ENCODE measurements at regions not wholly inside any gene's neighbourhood (a gene's known extent, or its start where the extent isn't known, plus 50 kb on each side); places are given as distances from the start of the nearest gene placed in this dataset.
A peak's percentile ranks its signal among the peaks of the same experiment; 100 is the strongest.

GRCh38 chr6:76790881-76791280, 672.4 kb downstream of the HTR1B start:
- Histone ChIP-seq H3K27me3 (no peaks in the 10 kb centered on the region), H3K27ac (peak overlapping the region in 2 of 5 donors; percentile 31 to 66)

GRCh38 chr6:76790045-76790796, 673.1 kb downstream of the HTR1B start:
- 34 to 64% (median 51%) methylated on average over 4 of the region's 4 CpGs for WGBS, 5 donors
- Histone ChIP-seq H3K4me3 (no peak overlapping the region), H3K27ac (peak overlapping the region; percentile 41 to 67 (median 60)), H3K4me1 (peaks cover 0 to 8% (median 3%) of the 10 kb centered on the region in 4 donors), H3K9me3 (peaks cover 0 to 12% (median 3%) of the 10 kb centered on the region in 4 donors), H3K27me3 (no peaks in the 10 kb centered on the region), H3K36me3 (no peaks in the 10 kb centered on the region)
- DNase-seq: peak; percentile 27 to 60
- TF ChIP-seq POLR2AphosphoS5 (IDR thresholded peaks at IDR 0.05) (no peak), POLR2A (IDR thresholded peaks at IDR 0.05) (no peak), EP300 (IDR thresholded peaks at IDR 0.05) (no peak), CTCF (IDR thresholded peaks at IDR 0.05) (no peak)
- intact Hi-C loops (cut with DNase I; ENCODE audit: low total_unique reads): no loop called here

More at GRCh38 chr6:76790881-76791280, 672.4 kb downstream of the HTR1B start:
- Histone ChIP-seq H3K36me3 (no peaks in the 10 kb centered on the region), H3K9me3 (peaks cover 0 to 12% (median 3%) of the 10 kb centered on the region in 4 donors), H3K4me3 (no peak overlapping the region), H3K4me1 (peaks cover 0 to 8% (median 3%) of the 10 kb centered on the region in 4 donors)
- no peak for DNase-seq
- no peak for TF ChIP-seq POLR2AphosphoS5 (IDR thresholded peaks at IDR 0.05)
- no peak for TF ChIP-seq CTCF (IDR thresholded peaks at IDR 0.05)
- TF ChIP-seq POLR2A (IDR thresholded peaks at IDR 0.05): no peak
- TF ChIP-seq EP300 (IDR thresholded peaks at IDR 0.05): no peak
- intact Hi-C loops (cut with DNase I; ENCODE audit: low total_unique reads): no loop called here

- TF ChIP-seq POLR2A (IDR thresholded peaks at IDR 0.05) (no peak), POLR2AphosphoS5 (IDR thresholded peaks at IDR 0.05) (no peak), EP300 (IDR thresholded peaks at IDR 0.05) (no peak), CTCF (IDR thresholded peaks at IDR 0.05) (no peak)
- Histone ChIP-seq H3K4me1 (peaks cover 0 to 8% (median 3%) of the 10 kb centered on the region in 4 donors), H3K9me3 (peaks cover 0 to 12% (median 3%) of the 10 kb centered on the region in 4 donors), H3K4me3 (no peak overlapping the region), H3K27me3 (no peaks in the 10 kb centered on the region), H3K36me3 (no peaks in the 10 kb centered on the region), H3K27ac (peak overlapping the region; percentile 41 to 67 (median 60))
- DNase-seq: no peak
- intact Hi-C loops (cut with DNase I; ENCODE audit: low total_unique reads): no loop called here
- WGBS, 5 donors: 71 to 90% (median 80%) methylated on average over 3 of the region's 3 CpGs
Measured at GRCh38 chr6:76789580-76789979, 673.7 kb downstream of the HTR1B start.

GRCh38 chr6:76788155-76788554, 675.1 kb downstream of the HTR1B start:
- TF ChIP-seq EP300 (IDR thresholded peaks at IDR 0.05): no peak
- TF ChIP-seq POLR2AphosphoS5 (IDR thresholded peaks at IDR 0.05): no peak
- TF ChIP-seq POLR2A (IDR thresholded peaks at IDR 0.05): no peak
- TF ChIP-seq CTCF (IDR thresholded peaks at IDR 0.05): no peak
- peaks cover 0 to 8% (median 3%) of the 10 kb centered on the region in 4 donors for H3K4me1 ChIP-seq
- H3K27me3 ChIP-seq: no peaks in the 10 kb centered on the region
- no peaks in the 10 kb centered on the region for H3K36me3 ChIP-seq
- peaks cover 0 to 12% (median 3%) of the 10 kb centered on the region in 4 donors for H3K9me3 ChIP-seq
- intact Hi-C loops (cut with DNase I; ENCODE audit: low total_unique reads): no loop called here
- no peak overlapping the region for H3K27ac ChIP-seq
- DNase-seq: no peak
- H3K4me3 ChIP-seq: no peak overlapping the region
